ENCODE measurements at regions not wholly inside any gene's neighbourhood (a gene's known extent, or its start where the extent isn't known, plus 50 kb on each side); places are given as distances from the start of the nearest gene placed in this dataset.

DNA sequence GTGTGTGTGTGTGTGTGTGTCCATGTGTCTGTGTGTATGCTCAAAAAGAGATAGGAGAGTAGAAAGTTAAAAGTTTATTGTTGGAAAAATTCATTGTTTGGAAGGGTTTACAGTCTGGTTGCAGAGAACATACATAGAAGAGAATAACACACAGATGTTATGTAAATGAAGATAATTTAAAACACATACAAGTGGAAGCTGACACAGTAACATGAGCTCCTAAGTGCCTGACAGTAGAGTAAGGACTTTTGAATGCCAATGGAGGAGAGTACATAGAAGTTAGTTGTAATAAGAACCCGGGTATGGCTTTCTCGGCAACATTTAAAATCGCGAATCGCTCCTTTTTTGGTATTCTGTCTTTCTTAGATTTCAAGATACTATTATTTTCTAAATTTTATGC lies 137.0 kb upstream of the FANCL start:
- intact Hi-C loops (cut with DNase I), result no loop called here
- TF ChIP-seq POLR2A (IDR thresholded peaks at IDR 0.05), result no peak
- TF ChIP-seq, protein P1, sequence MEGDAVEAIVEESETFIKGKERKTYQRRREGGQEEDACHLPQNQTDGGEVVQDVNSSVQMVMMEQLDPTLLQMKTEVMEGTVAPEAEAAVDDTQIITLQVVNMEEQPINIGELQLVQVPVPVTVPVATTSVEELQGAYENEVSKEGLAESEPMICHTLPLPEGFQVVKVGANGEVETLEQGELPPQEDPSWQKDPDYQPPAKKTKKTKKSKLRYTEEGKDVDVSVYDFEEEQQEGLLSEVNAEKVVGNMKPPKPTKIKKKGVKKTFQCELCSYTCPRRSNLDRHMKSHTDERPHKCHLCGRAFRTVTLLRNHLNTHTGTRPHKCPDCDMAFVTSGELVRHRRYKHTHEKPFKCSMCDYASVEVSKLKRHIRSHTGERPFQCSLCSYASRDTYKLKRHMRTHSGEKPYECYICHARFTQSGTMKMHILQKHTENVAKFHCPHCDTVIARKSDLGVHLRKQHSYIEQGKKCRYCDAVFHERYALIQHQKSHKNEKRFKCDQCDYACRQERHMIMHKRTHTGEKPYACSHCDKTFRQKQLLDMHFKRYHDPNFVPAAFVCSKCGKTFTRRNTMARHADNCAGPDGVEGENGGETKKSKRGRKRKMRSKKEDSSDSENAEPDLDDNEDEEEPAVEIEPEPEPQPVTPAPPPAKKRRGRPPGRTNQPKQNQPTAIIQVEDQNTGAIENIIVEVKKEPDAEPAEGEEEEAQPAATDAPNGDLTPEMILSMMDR (IDR thresholded peaks at IDR 0.05), result no peak
- no peaks in the 10 kb centered on the region for H3K36me3 ChIP-seq (replicated peaks in 1 of 2; ENCODE audit: insufficient read depth in 1 of 2, low read depth in 2 of 2)
- H3K27me3 ChIP-seq, result no peaks in the 10 kb centered on the region
- ATAC-seq, result no peak
- no peak overlapping the region for H3K4me3 ChIP-seq
- H3K27ac ChIP-seq, result no peak overlapping the region
- H3K9me3 ChIP-seq, result no peaks in the 10 kb centered on the region
- no peak for DNase-seq
- no peaks in the 10 kb centered on the region for H3K4me1 ChIP-seq
- WGBS, 2 donors, result 87 to 91% methylated on average over 5 of the region's 5 CpGs

DNA sequence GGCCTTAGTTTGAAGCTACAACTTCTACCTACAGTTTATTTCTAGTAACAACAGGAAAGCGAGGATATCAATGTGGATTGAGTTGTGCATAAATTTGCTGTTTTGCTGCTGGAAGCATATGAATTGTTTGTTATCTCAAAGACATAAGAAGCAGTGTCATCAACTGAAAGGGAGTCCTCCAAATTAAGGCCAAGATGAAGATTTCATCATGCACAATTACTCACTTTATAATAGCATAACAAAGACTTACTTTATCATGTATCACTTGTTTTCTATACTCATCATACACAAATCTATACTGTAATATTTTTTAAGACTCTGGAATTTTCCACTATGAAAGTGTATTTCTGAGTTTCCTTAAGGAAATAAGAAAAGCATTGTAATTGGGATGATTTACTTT lies 136.1 kb upstream of the FANCL start:
- 79 to 83% methylated on average over 1 of the region's 1 CpG for WGBS, 2 donors
- DNase-seq, result no peak
- intact Hi-C loops (cut with DNase I), result no loop called here
- no peak overlapping the region for H3K4me3 ChIP-seq
- no peak for ATAC-seq
- TF ChIP-seq, protein P1 (IDR thresholded peaks at IDR 0.05), result no peak
- TF ChIP-seq POLR2A (IDR thresholded peaks at IDR 0.05), result no peak
- no peaks in the 10 kb centered on the region for H3K27me3 ChIP-seq
- H3K9me3 ChIP-seq, result no peaks in the 10 kb centered on the region
- H3K36me3 ChIP-seq (replicated peaks in 1 of 2; ENCODE audit: insufficient read depth in 1 of 2, low read depth in 2 of 2), result no peaks in the 10 kb centered on the region
- H3K27ac ChIP-seq, result no peak overlapping the region
- H3K4me1 ChIP-seq, result no peaks in the 10 kb centered on the region

DNA sequence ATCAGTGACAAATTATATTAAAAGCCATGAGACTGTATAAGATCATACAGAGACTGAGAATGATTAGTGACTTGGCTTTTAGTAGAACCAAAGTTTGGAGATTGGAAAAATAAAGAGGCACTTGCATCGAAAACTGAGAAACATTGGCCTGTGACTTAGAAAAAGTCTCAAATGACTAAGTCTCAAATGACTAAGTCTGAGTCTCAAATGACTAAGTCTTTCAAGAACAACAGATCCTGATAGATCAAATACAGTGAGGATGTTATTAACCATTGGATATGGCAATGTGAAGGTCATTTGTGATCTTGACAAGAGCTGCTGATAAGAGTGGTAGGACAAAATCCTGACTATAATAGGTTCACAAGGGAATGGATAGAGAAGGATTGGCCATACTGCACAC lies 135.5 kb upstream of the FANCL start:
- Histone ChIP-seq H3K4me3 (no peak overlapping the region), H3K4me1 (no peaks in the 10 kb centered on the region), H3K27me3 (no peaks in the 10 kb centered on the region), H3K36me3 (replicated peaks in 1 of 2; ENCODE audit: insufficient read depth in 1 of 2, low read depth in 2 of 2) (no peaks in the 10 kb centered on the region), H3K27ac (no peak overlapping the region), H3K9me3 (no peaks in the 10 kb centered on the region)
- no peak for ATAC-seq
- intact Hi-C loops (cut with DNase I), result no loop called here
- TF ChIP-seq, protein P1 (IDR thresholded peaks at IDR 0.05), result no peak
- TF ChIP-seq POLR2A (IDR thresholded peaks at IDR 0.05), result no peak
- DNase-seq, result no peak
- WGBS, 2 donors, result 81 to 94% methylated on average over 1 of the region's 1 CpG

DNA sequence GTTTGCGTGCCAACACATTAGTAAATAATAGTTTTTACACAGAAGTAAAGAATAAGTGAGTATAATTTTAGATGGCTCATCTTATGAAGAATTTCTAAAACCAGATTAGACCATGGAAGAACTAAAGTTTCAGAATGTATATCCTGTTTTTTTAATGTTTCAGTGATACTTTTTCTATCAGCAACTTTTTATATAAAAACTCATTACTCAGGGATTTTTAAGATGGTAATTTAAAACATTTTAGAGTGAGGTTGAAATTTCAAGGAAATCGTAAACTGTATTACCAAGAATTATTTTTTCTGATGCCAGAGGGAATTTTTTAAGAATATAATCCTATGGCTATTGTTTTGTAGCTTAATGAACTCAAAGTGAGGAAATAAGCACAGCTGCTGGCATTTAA lies 128.5 kb upstream of the FANCL start:
- whole genome bisulfite sequencing, 2 donors, result 81 to 85% methylated on average over 2 of the region's 2 CpGs
- H3K27me3 ChIP-seq, result no peaks in the 10 kb centered on the region
- no peak overlapping the region for H3K4me3 ChIP-seq
- H3K4me1 ChIP-seq, result no peaks in the 10 kb centered on the region
- ATAC-seq, result no peak
- DNase-seq, result no peak
- no peak overlapping the region for H3K27ac ChIP-seq
- no peaks in the 10 kb centered on the region for H3K9me3 ChIP-seq
- TF ChIP-seq POLR2A (IDR thresholded peaks at IDR 0.05), result no peak
- TF ChIP-seq, protein P1 (IDR thresholded peaks at IDR 0.05), result no peak
- H3K36me3 ChIP-seq (replicated peaks in 1 of 2; ENCODE audit: insufficient read depth in 1 of 2, low read depth in 2 of 2), result no peaks in the 10 kb centered on the region
- intact Hi-C loops (cut with DNase I), result no loop called here

DNA sequence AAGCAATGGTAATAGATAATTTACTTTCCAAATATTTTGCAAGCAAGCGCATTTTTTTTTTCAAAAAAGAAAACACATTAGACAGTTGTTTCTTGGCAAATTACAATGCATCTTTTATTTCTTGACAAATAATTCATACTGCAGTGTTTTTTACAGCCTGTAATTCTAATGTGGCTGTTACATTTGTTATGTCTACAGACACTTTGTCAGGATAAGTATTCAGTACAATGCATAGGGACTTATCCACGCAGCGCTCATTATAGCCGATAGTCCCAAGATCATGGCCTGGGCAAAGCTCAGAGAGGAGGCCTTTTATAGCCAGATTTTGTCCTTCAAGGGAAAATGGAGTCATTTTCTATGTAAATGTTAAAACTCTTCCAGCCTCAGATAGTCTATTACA lies 123.0 kb upstream of the FANCL start:
- no peak overlapping the region for H3K4me3 ChIP-seq
- intact Hi-C loops (cut with DNase I), result no loop called here
- 86 to 89% methylated on average over 4 of the region's 4 CpGs for WGBS, 2 donors
- no peaks in the 10 kb centered on the region for H3K27me3 ChIP-seq
- ATAC-seq (no peak), DNase-seq (no peak)
- no peaks in the 10 kb centered on the region for H3K36me3 ChIP-seq (replicated peaks in 1 of 2; ENCODE audit: insufficient read depth in 1 of 2, low read depth in 2 of 2)
- no peaks in the 10 kb centered on the region for H3K4me1 ChIP-seq
- H3K9me3 ChIP-seq, result no peaks in the 10 kb centered on the region
- H3K27ac ChIP-seq, result no peak overlapping the region
- TF ChIP-seq, protein P1 (IDR thresholded peaks at IDR 0.05), result no peak
- TF ChIP-seq POLR2A (IDR thresholded peaks at IDR 0.05), result no peak
